ENCODE measurements at regions not wholly inside any gene's neighbourhood (a gene's known extent, or its start where the extent isn't known, plus 50 kb on each side); places are given as distances from the start of the nearest gene placed in this dataset.
"Not testable (repeated sequence)": the region's sequence is repeated elsewhere in the genome, so short reads cannot be mapped to it uniquely, and the experiment has no call there.

- no peak for DNase-seq (ENCODE audit: low spot score in 2 of 2, unreplicated experiment in 2 of 2)
- Mint-ChIP-seq H3K36me3 (no peaks in the 10 kb centered on the region), H3K9me3 (no peaks in the 10 kb centered on the region), H3K4me3 (no peak overlapping the region), H3K4me1 (no peaks in the 10 kb centered on the region), H3K27ac (no peak overlapping the region), H3K27me3 (ENCODE audit: low read depth) (no peaks in the 10 kb centered on the region)
- no peak for TF ChIP-seq CTCF (IDR thresholded peaks at IDR 0.05; ENCODE audit: unreplicated experiment)
These were observed 1033.0 kb downstream of the CDH11 start for GRCh38 chr16:64088838-64089237.

- H3K27me3 Mint-ChIP-seq (ENCODE audit: low read depth) = no peaks in the 10 kb centered on the region
- no peak overlapping the region for H3K27ac Mint-ChIP-seq
- no peak overlapping the region for H3K4me3 Mint-ChIP-seq
- H3K4me1 Mint-ChIP-seq = no peaks in the 10 kb centered on the region
- H3K9me3 Mint-ChIP-seq = peaks cover 4% of the 10 kb centered on the region
- no peak for TF ChIP-seq CTCF (IDR thresholded peaks at IDR 0.05; ENCODE audit: unreplicated experiment)
- no peaks in the 10 kb centered on the region for H3K36me3 Mint-ChIP-seq
- no peak for DNase-seq (ENCODE audit: low spot score in 2 of 2, unreplicated experiment in 2 of 2)
These were observed 1036.6 kb downstream of the CDH11 start for GRCh38 chr16:64085296-64085695.

GRCh38 chr16:64084706-64085105 lies 1037.2 kb downstream of the CDH11 start:
- no peak for DNase-seq (ENCODE audit: low spot score in 2 of 2, unreplicated experiment in 2 of 2)
- Mint-ChIP-seq H3K36me3 (no peaks in the 10 kb centered on the region), H3K4me1 (no peaks in the 10 kb centered on the region), H3K27ac (no peak overlapping the region), H3K4me3 (no peak overlapping the region), H3K27me3 (ENCODE audit: low read depth) (no peaks in the 10 kb centered on the region), H3K9me3 (peaks cover 4% of the 10 kb centered on the region)
- TF ChIP-seq CTCF (IDR thresholded peaks at IDR 0.05; ENCODE audit: unreplicated experiment) = no peak

- H3K27ac Mint-ChIP-seq = no peak overlapping the region
- H3K27me3 Mint-ChIP-seq (ENCODE audit: low read depth) = no peaks in the 10 kb centered on the region
- peaks cover 4% of the 10 kb centered on the region for H3K9me3 Mint-ChIP-seq
- H3K36me3 Mint-ChIP-seq = no peaks in the 10 kb centered on the region
- no peak for DNase-seq (ENCODE audit: low spot score in 2 of 2, unreplicated experiment in 2 of 2)
- no peak overlapping the region for H3K4me3 Mint-ChIP-seq
- H3K4me1 Mint-ChIP-seq = no peaks in the 10 kb centered on the region
- TF ChIP-seq CTCF (IDR thresholded peaks at IDR 0.05; ENCODE audit: unreplicated experiment) = no peak
These were observed 1038.3 kb downstream of the CDH11 start for GRCh38 chr16:64083428-64084129.

GRCh38 chr16:64077242-64077641 lies 1044.6 kb downstream of the CDH11 start:
- TF ChIP-seq CTCF (IDR thresholded peaks at IDR 0.05; ENCODE audit: unreplicated experiment) = no peak
- Mint-ChIP-seq H3K27ac (no peak overlapping the region), H3K9me3 (no peaks in the 10 kb centered on the region), H3K4me3 (no peak overlapping the region), H3K27me3 (ENCODE audit: low read depth) (no peaks in the 10 kb centered on the region), H3K36me3 (no peaks in the 10 kb centered on the region), H3K4me1 (no peaks in the 10 kb centered on the region)
- DNase-seq (ENCODE audit: low spot score in 2 of 2, unreplicated experiment in 2 of 2) = no peak

- Mint-ChIP-seq H3K4me3 (no peak overlapping the region), H3K36me3 (no peaks in the 10 kb centered on the region), H3K27ac (no peak overlapping the region), H3K27me3 (ENCODE audit: low read depth) (no peaks in the 10 kb centered on the region), H3K9me3 (peaks cover 11% of the 10 kb centered on the region), H3K4me1 (no peaks in the 10 kb centered on the region)
- no peak for TF ChIP-seq CTCF (IDR thresholded peaks at IDR 0.05; ENCODE audit: unreplicated experiment)
- DNase-seq (ENCODE audit: low spot score in 2 of 2, unreplicated experiment in 2 of 2) = no peak
These were observed 1047.2 kb downstream of the CDH11 start for GRCh38 chr16:64074706-64075105.

GRCh38 chr16:64072131-64072730 lies 1049.6 kb downstream of the CDH11 start:
- H3K27me3 Mint-ChIP-seq (ENCODE audit: low read depth); DNase-seq (ENCODE audit: low spot score in 2 of 2, unreplicated experiment in 2 of 2); H3K36me3 Mint-ChIP-seq; H3K27ac Mint-ChIP-seq; H3K4me3 Mint-ChIP-seq; H3K4me1 Mint-ChIP-seq: not testable (repeated sequence)
- H3K9me3 Mint-ChIP-seq = peaks cover 18% of the 10 kb centered on the region

All from mesothelial cell of epicardium (in vitro differentiated cells).